ENCODE measurements at regions not wholly inside any gene's neighbourhood (a gene's known extent, or its start where the extent isn't known, plus 50 kb on each side); places are given as distances from the start of the nearest gene placed in this dataset.
"Not testable (repeated sequence)": the region's sequence is repeated elsewhere in the genome, so short reads cannot be mapped to it uniquely, and the experiment has no call there.

DNA sequence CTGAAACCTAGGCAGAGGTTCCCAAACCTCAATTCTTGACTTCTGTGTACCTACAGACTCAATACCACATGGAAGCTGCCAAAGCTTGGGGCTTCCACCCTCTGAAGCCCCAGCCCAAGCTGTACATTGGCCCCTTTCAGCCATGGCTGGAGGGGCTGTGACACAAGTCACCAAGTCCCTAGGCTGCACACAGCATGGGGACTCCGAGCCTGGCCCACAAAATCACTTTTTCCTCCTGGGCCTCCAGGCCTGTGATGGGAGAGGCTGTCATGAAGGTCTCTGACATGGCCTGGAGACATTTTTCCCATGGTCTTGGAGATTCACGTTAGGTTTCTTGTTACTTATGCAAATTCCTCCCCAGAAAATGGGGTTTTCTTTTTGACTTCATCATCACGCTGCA, 217.5 kb upstream of the ALCAM start:
- H3K27me3 Mint-ChIP-seq; H3K9me3 ChIP-seq (ENCODE audit: control insufficient read depth in 1 of 2, low read length in 2 of 2); H3K4me1 Mint-ChIP-seq; intact Hi-C loops (cut with micrococcal nuclease); H3K4me3 ChIP-seq (ENCODE audit: low read length in 2 of 2); H3K27ac ChIP-seq (ENCODE audit: low read depth, low read length); H3K9me3 Mint-ChIP-seq; CTCF ChIA-PET (ENCODE audit: partially characterized antibody); H3K36me3 Mint-ChIP-seq; H3K4me3 Mint-ChIP-seq; H3K36me3 ChIP-seq (ENCODE audit: insufficient read depth, low read length); H3K27me3 ChIP-seq (ENCODE audit: insufficient read depth, low read length); DNase-seq; H3K4me1 ChIP-seq (ENCODE audit: insufficient read depth, low read length); POLR2A ChIA-PET (ENCODE audit: partially characterized antibody): not testable (repeated sequence)
- peak overlapping the region in 1 of 7 donors; percentile 22 for H3K27ac Mint-ChIP-seq

GRCh38 chr3:105152987-105153386, 213.7 kb upstream of the ALCAM start:
- no peaks in the 10 kb centered on the region for H3K36me3 ChIP-seq (ENCODE audit: insufficient read depth, low read length)

DNA sequence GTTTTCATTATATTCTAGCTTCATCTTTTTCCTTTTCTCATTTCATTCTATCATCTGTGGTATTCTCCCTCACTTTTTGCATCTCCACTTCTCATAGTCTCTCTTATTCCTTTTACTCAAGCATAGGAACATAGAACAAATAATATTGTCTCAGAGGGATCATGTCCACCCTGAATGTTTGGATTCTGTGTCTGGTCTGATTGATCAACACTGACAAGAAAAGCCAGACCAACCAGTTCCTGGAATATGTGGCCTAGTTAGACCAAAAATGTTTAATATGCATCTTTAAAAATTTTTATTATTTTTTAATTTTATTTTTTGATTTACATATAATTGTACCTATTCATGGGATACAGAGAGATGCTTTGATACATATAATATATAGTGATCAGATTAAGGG, 212.0 kb upstream of the ALCAM start:
- Mint-ChIP-seq H3K9me3 (peaks cover 0 to 1% (median 0%) of the 10 kb centered on the region in 8 donors), H3K27me3 (peaks cover 0 to 4% of the 10 kb centered on the region in 2 donors), H3K27ac (no peak overlapping the region), H3K36me3 (no peaks in the 10 kb centered on the region), H3K4me3 (no peak overlapping the region), H3K4me1 (no peaks in the 10 kb centered on the region)
- intact Hi-C loops (cut with micrococcal nuclease): no loop called here
- Histone ChIP-seq H3K27ac (ENCODE audit: low read depth, low read length) (no peak overlapping the region), H3K36me3 (ENCODE audit: insufficient read depth, low read length) (no peaks in the 10 kb centered on the region), H3K4me3 (ENCODE audit: low read length in 2 of 2) (no peak overlapping the region), H3K4me1 (ENCODE audit: insufficient read depth, low read length) (no peaks in the 10 kb centered on the region), H3K9me3 (ENCODE audit: control insufficient read depth in 1 of 2, low read length in 2 of 2) (no peaks in the 10 kb centered on the region), H3K27me3 (ENCODE audit: insufficient read depth, low read length) (no peaks in the 10 kb centered on the region)
- DNase-seq: no peak
- CTCF ChIA-PET (ENCODE audit: partially characterized antibody): no interaction called here
- POLR2A ChIA-PET (ENCODE audit: partially characterized antibody): no interaction called here

More at GRCh38 chr3:105152987-105153386, 213.7 kb upstream of the ALCAM start:
- H3K27ac ChIP-seq (ENCODE audit: low read depth, low read length): no peak overlapping the region
- POLR2A ChIA-PET (ENCODE audit: partially characterized antibody): no interaction called here
- H3K9me3 ChIP-seq (ENCODE audit: control insufficient read depth in 1 of 2, low read length in 2 of 2): no peaks in the 10 kb centered on the region
- H3K4me1 ChIP-seq (ENCODE audit: insufficient read depth, low read length): no peaks in the 10 kb centered on the region
- intact Hi-C loops (cut with micrococcal nuclease): no loop called here
- H3K36me3 Mint-ChIP-seq: no peaks in the 10 kb centered on the region
- no peak overlapping the region for H3K4me3 Mint-ChIP-seq
- CTCF ChIA-PET (ENCODE audit: partially characterized antibody): no interaction called here
- peaks cover 0 to 4% of the 10 kb centered on the region in 2 donors for H3K27me3 Mint-ChIP-seq
- no peak for DNase-seq
- no peak overlapping the region for H3K27ac Mint-ChIP-seq
- no peak overlapping the region for H3K4me3 ChIP-seq (ENCODE audit: low read length in 2 of 2)
- no peaks in the 10 kb centered on the region for H3K4me1 Mint-ChIP-seq
- H3K9me3 Mint-ChIP-seq: peaks cover 0 to 5% (median 0%) of the 10 kb centered on the region in 8 donors
- no peaks in the 10 kb centered on the region for H3K27me3 ChIP-seq (ENCODE audit: insufficient read depth, low read length)

- no peak for DNase-seq
- H3K36me3 ChIP-seq (ENCODE audit: insufficient read depth, low read length): no peaks in the 10 kb centered on the region
- no peak overlapping the region for H3K27ac ChIP-seq (ENCODE audit: low read depth, low read length)
- CTCF ChIA-PET (ENCODE audit: partially characterized antibody): no interaction called here
- intact Hi-C loops (cut with micrococcal nuclease): no loop called here
- Mint-ChIP-seq H3K4me1 (no peaks in the 10 kb centered on the region), H3K9me3 (no peaks in the 10 kb centered on the region), H3K27me3 (peaks cover 0 to 1% of the 10 kb centered on the region in 2 donors), H3K27ac (no peak overlapping the region), H3K36me3 (no peaks in the 10 kb centered on the region), H3K4me3 (peak overlapping the region in 1 of 8 donors; percentile 38)
- H3K4me1 ChIP-seq (ENCODE audit: insufficient read depth, low read length): no peaks in the 10 kb centered on the region
- no peak overlapping the region for H3K4me3 ChIP-seq (ENCODE audit: low read length in 2 of 2)
- H3K27me3 ChIP-seq (ENCODE audit: insufficient read depth, low read length): no peaks in the 10 kb centered on the region
- POLR2A ChIA-PET (ENCODE audit: partially characterized antibody): no interaction called here
- H3K9me3 ChIP-seq (ENCODE audit: control insufficient read depth in 1 of 2, low read length in 2 of 2): no peaks in the 10 kb centered on the region
Observed at GRCh38 chr3:105157067-105157765, 209.5 kb upstream of the ALCAM start.

DNA sequence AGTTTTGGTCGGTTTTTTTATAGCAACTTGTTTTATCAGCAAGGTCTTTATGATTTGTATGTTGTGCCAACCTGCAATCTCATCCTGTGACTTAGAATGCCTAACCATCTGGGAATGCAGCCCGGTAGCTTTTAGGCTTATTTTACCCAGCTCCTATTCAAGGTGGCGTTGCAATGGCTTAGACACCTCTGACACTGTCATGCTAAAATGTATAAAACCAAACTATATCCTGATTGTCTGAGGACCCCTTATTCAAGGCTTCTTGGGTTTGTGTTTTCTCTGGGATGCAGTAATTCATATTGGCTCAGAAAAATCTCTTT, 209.0 kb upstream of the ALCAM start:
- H3K36me3 ChIP-seq (ENCODE audit: insufficient read depth, low read length): no peaks in the 10 kb centered on the region
- H3K4me3 Mint-ChIP-seq: peak overlapping the region in 1 of 8 donors; percentile 38
- intact Hi-C loops (cut with micrococcal nuclease): no loop called here
- H3K4me1 ChIP-seq (ENCODE audit: insufficient read depth, low read length): no peaks in the 10 kb centered on the region
- no peaks in the 10 kb centered on the region for H3K4me1 Mint-ChIP-seq
- H3K4me3 ChIP-seq (ENCODE audit: low read length in 2 of 2): no peak overlapping the region
- H3K36me3 Mint-ChIP-seq: no peaks in the 10 kb centered on the region
- POLR2A ChIA-PET (ENCODE audit: partially characterized antibody): no interaction called here
- no peaks in the 10 kb centered on the region for H3K9me3 ChIP-seq (ENCODE audit: control insufficient read depth in 1 of 2, low read length in 2 of 2)
- H3K27ac Mint-ChIP-seq: no peak overlapping the region
- no peaks in the 10 kb centered on the region for H3K27me3 ChIP-seq (ENCODE audit: insufficient read depth, low read length)
- peaks cover 0 to 1% of the 10 kb centered on the region in 2 donors for H3K27me3 Mint-ChIP-seq
- no peak overlapping the region for H3K27ac ChIP-seq (ENCODE audit: low read depth, low read length)
- no peaks in the 10 kb centered on the region for H3K9me3 Mint-ChIP-seq
- DNase-seq: no peak
- CTCF ChIA-PET (ENCODE audit: partially characterized antibody): no interaction called here

GRCh38 chr3:105158286-105158685, 208.4 kb upstream of the ALCAM start:
- no peaks in the 10 kb centered on the region for H3K4me1 Mint-ChIP-seq
- no peak overlapping the region for H3K27ac ChIP-seq (ENCODE audit: low read depth, low read length)
- ChIA-PET POLR2A (ENCODE audit: partially characterized antibody) (no interaction called here), CTCF (ENCODE audit: partially characterized antibody) (no interaction called here)
- peaks cover 0 to 1% of the 10 kb centered on the region in 2 donors for H3K27me3 Mint-ChIP-seq
- H3K4me3 ChIP-seq (ENCODE audit: low read length in 2 of 2): no peak overlapping the region
- no peaks in the 10 kb centered on the region for H3K36me3 ChIP-seq (ENCODE audit: insufficient read depth, low read length)
- DNase-seq: no peak
- H3K9me3 Mint-ChIP-seq: no peaks in the 10 kb centered on the region
- H3K4me1 ChIP-seq (ENCODE audit: insufficient read depth, low read length): no peaks in the 10 kb centered on the region
- H3K4me3 Mint-ChIP-seq: no peak overlapping the region
- no peak overlapping the region for H3K27ac Mint-ChIP-seq
- no peaks in the 10 kb centered on the region for H3K27me3 ChIP-seq (ENCODE audit: insufficient read depth, low read length)
- no peaks in the 10 kb centered on the region for H3K36me3 Mint-ChIP-seq
- intact Hi-C loops (cut with micrococcal nuclease): no loop called here
- no peaks in the 10 kb centered on the region for H3K9me3 ChIP-seq (ENCODE audit: control insufficient read depth in 1 of 2, low read length in 2 of 2)

- Mint-ChIP-seq H3K27me3 (no peaks in the 10 kb centered on the region), H3K4me1 (no peaks in the 10 kb centered on the region), H3K9me3 (peaks cover 0 to 1% (median 0%) of the 10 kb centered on the region in 8 donors), H3K4me3 (no peak overlapping the region), H3K36me3 (no peaks in the 10 kb centered on the region), H3K27ac (no peak overlapping the region)
- Histone ChIP-seq H3K27me3 (ENCODE audit: insufficient read depth, low read length) (no peaks in the 10 kb centered on the region), H3K4me1 (ENCODE audit: insufficient read depth, low read length) (no peaks in the 10 kb centered on the region), H3K4me3 (ENCODE audit: low read length in 2 of 2) (no peak overlapping the region), H3K9me3 (ENCODE audit: control insufficient read depth in 1 of 2, low read length in 2 of 2) (no peaks in the 10 kb centered on the region), H3K36me3 (ENCODE audit: insufficient read depth, low read length) (no peaks in the 10 kb centered on the region), H3K27ac (ENCODE audit: low read depth, low read length) (no peak overlapping the region)
- intact Hi-C loops (cut with micrococcal nuclease): no loop called here
- no peak for DNase-seq
- ChIA-PET POLR2A (ENCODE audit: partially characterized antibody) (no interaction called here), CTCF (ENCODE audit: partially characterized antibody) (no interaction called here)
Observed at GRCh38 chr3:105162448-105162847, 204.3 kb upstream of the ALCAM start.

- Histone ChIP-seq H3K27ac (ENCODE audit: low read depth, low read length) (no peak overlapping the region), H3K9me3 (ENCODE audit: control insufficient read depth in 1 of 2, low read length in 2 of 2) (no peaks in the 10 kb centered on the region), H3K27me3 (ENCODE audit: insufficient read depth, low read length) (no peaks in the 10 kb centered on the region), H3K4me1 (ENCODE audit: insufficient read depth, low read length) (no peaks in the 10 kb centered on the region), H3K4me3 (ENCODE audit: low read length in 2 of 2) (no peak overlapping the region), H3K36me3 (ENCODE audit: insufficient read depth, low read length) (no peaks in the 10 kb centered on the region)
- Mint-ChIP-seq H3K4me3 (no peak overlapping the region), H3K27ac (no peak overlapping the region), H3K9me3 (peaks cover 0 to 1% (median 0%) of the 10 kb centered on the region in 8 donors), H3K36me3 (no peaks in the 10 kb centered on the region), H3K27me3 (no peaks in the 10 kb centered on the region), H3K4me1 (no peaks in the 10 kb centered on the region)
- ChIA-PET POLR2A (ENCODE audit: partially characterized antibody) (no interaction called here), CTCF (ENCODE audit: partially characterized antibody) (no interaction called here)
- intact Hi-C loops (cut with micrococcal nuclease): no loop called here
- no peak for DNase-seq
Observed at GRCh38 chr3:105166893-105167292, 199.8 kb upstream of the ALCAM start.
